ENCODE measurements at regions not wholly inside any gene's neighbourhood (a gene's known extent, or its start where the extent isn't known, plus 50 kb on each side); places are given as distances from the start of the nearest gene placed in this dataset.

DNA sequence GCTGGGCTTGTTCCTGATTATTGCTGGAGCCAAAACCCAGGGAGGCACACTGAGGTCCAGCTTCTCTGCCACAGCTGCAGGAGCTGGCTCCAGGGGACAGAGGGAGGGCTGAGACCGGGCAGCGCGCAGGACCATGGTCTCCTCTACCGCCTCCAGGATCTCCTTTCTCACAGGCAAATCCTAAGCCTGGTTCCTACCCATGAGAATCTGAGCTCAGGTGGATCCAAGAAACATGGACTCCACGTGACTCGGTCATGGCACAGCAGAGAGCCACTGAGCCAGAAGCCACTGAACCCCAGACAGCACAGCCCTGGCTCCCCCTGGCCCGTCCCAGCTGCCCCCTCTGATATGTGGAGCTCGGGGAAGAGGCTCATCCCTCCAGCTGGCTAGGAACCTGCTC is 653.4 kb upstream of the ID2 start:
- DNase-seq = no peak
- H3K27ac ChIP-seq = no peak overlapping the region
- H3K27me3 ChIP-seq = no peaks in the 10 kb centered on the region
- H3K9me3 ChIP-seq (replicated peaks in 1 of 3) = no peaks in the 10 kb centered on the region
- H3K4me3 ChIP-seq = no peak overlapping the region
- H3K4me1 ChIP-seq (replicated peaks in 1 of 2) = no peaks in the 10 kb centered on the region
- 85 to 95% (median 90%) methylated on average over 4 to 8 of the region's 8 CpGs for WGBS, 4 donors
- TF ChIP-seq, protein P1, sequence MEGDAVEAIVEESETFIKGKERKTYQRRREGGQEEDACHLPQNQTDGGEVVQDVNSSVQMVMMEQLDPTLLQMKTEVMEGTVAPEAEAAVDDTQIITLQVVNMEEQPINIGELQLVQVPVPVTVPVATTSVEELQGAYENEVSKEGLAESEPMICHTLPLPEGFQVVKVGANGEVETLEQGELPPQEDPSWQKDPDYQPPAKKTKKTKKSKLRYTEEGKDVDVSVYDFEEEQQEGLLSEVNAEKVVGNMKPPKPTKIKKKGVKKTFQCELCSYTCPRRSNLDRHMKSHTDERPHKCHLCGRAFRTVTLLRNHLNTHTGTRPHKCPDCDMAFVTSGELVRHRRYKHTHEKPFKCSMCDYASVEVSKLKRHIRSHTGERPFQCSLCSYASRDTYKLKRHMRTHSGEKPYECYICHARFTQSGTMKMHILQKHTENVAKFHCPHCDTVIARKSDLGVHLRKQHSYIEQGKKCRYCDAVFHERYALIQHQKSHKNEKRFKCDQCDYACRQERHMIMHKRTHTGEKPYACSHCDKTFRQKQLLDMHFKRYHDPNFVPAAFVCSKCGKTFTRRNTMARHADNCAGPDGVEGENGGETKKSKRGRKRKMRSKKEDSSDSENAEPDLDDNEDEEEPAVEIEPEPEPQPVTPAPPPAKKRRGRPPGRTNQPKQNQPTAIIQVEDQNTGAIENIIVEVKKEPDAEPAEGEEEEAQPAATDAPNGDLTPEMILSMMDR (IDR thresholded peaks at IDR 0.05) = no peak
- no peak for TF ChIP-seq POLR2A (IDR thresholded peaks at IDR 0.05)
- H3K36me3 ChIP-seq (replicated peaks in 1 of 2) = no peaks in the 10 kb centered on the region
- intact Hi-C loops (cut with DNase I) = no loop called here

DNA sequence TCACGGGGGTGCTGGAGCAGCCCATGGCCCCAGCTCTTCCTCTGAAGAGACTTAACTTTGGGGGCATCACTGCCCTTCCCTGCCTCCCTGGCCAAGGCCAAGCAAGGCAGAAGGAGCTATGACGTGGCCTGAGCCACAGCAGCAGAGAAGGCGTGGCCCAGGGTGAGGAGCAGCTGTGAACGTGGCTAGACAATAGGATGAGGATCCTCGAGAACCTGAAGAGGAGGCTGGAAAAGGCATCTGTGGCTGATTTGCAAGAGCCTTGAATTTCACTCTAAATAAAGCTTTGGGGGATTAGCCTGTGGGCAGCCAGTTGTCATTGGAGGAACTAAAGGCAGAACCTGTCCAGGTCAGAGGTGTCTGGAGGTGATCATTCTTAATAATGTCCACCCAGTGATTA is 652.9 kb upstream of the ID2 start:
- DNase-seq = no peak
- TF ChIP-seq POLR2A (IDR thresholded peaks at IDR 0.05) = no peak
- TF ChIP-seq, protein P1 (IDR thresholded peaks at IDR 0.05) = no peak
- Histone ChIP-seq H3K9me3 (replicated peaks in 1 of 3) (no peaks in the 10 kb centered on the region), H3K4me3 (no peak overlapping the region), H3K27ac (no peak overlapping the region), H3K27me3 (no peaks in the 10 kb centered on the region), H3K4me1 (replicated peaks in 1 of 2) (no peaks in the 10 kb centered on the region), H3K36me3 (replicated peaks in 1 of 2) (no peaks in the 10 kb centered on the region)
- WGBS, 4 donors = 89 to 93% (median 90%) methylated on average over 4 to 5 of the region's 5 CpGs
- intact Hi-C loops (cut with DNase I) = no loop called here

DNA sequence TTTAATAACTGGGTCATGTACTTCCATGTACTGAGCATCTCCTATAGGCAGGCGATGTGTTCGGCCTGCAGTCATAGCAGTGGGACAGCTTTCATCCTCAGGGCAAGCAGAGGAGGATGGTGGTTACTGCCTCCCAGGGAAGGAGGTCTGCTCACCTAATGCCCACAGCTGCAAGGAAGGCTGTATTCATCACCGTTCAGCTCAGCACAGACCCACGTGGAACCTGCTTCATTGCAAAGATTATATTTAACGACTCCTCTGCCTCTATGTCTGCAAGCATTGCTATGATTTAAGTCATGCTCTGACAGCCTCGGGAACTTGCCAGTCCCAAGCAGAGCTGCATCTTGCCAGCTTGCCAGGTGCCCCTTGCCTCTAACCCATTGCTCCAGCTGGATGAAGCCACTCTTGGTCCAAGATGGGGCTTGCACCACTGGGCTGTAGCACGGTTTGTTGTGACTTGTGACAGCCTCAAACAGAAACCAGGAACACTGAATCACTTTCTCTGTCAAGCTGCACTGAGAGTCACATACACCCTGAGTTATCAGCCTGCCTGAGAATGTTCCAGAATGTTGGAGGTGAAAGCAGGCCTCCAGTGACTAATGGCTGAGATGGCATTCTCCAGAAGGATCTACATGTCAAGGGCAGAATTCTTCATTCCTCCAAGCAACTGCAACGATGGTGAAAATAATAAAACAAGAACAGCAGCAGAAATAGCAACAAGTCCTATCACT is 651.1 kb upstream of the ID2 start:
- Histone ChIP-seq H3K9me3 (replicated peaks in 1 of 3) (no peaks in the 10 kb centered on the region), H3K27ac (no peak overlapping the region), H3K4me3 (no peak overlapping the region), H3K27me3 (no peaks in the 10 kb centered on the region), H3K4me1 (replicated peaks in 1 of 2) (no peaks in the 10 kb centered on the region), H3K36me3 (replicated peaks in 1 of 2) (no peaks in the 10 kb centered on the region)
- no peak for TF ChIP-seq POLR2A (IDR thresholded peaks at IDR 0.05)
- TF ChIP-seq, protein P1 (IDR thresholded peaks at IDR 0.05) = no peak
- intact Hi-C loops (cut with DNase I) = no loop called here
- 55 to 67% (median 66%) methylated on average over 7 to 8 of the region's 8 CpGs for WGBS, 4 donors
- DNase-seq = peak in 2 of 7 donors; percentile 7 to 26

DNA sequence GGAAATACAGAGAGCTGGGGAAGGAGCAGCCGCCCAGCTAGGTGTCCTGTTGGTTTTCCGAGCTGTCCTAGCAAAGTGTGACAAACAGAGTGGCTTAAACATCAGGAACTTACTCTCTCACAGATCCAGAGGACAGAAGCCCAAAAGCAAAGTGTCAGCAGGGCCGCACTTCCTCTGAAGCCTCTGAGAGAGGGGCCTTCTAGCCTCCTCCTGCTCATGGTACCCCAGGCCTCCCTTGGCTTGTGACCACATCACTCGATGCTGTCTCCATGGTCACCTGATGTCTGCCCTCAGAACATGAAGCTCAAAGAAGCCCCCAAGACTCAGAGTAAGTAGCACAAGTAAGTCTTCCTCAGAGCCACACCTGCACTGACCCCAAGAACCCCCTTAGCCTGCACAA is 650.5 kb upstream of the ID2 start:
- Histone ChIP-seq H3K27ac (no peak overlapping the region), H3K4me3 (no peak overlapping the region), H3K4me1 (replicated peaks in 1 of 2) (no peaks in the 10 kb centered on the region), H3K9me3 (replicated peaks in 1 of 3) (no peaks in the 10 kb centered on the region), H3K36me3 (replicated peaks in 1 of 2) (no peaks in the 10 kb centered on the region), H3K27me3 (no peaks in the 10 kb centered on the region)
- intact Hi-C loops (cut with DNase I) = no loop called here
- WGBS, 4 donors = 81 to 100% (median 84%) methylated on average over 4 of the region's 4 CpGs
- DNase-seq = no peak
- TF ChIP-seq, protein P1 (IDR thresholded peaks at IDR 0.05) = no peak
- TF ChIP-seq POLR2A (IDR thresholded peaks at IDR 0.05) = no peak

Data from adrenal gland (tissue), 9 donors.